ENCODE measurements at regions not wholly inside any gene's neighbourhood (a gene's known extent, or its start where the extent isn't known, plus 50 kb on each side); places are given as distances from the start of the nearest gene placed in this dataset.

DNA sequence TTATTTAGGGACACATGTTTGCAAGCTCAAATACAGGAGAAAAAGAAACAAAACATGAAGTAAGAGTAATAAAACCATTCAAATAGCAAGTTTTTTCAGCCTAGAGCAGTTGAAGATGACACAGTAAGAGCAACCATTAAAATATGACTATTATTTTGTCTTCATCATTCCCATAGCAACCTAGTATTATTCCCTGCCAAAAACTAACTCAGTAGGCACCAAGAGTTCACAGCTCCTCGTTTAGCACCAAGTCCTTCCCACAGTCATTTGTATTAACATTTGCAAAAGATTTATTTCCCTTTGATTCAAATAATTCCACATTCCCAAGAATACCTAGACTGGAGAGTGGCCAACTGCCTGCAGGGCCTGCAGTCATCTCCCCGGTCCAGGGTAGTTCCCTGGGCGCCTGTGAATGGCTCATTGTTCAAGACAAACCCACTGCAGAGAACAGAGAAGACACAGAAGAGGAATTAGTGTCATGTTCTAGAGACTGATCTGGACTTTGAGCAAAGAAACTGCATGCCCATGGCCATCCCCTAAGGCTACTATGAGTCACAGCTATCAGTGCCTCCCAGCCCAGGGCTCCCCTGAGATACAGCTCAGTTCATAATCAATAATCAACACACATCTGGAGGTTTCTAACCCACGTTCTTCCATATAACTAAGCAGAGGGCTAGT is 139.1 kb upstream of the MAP3K1 start:
- TF ChIP-seq, protein P1, sequence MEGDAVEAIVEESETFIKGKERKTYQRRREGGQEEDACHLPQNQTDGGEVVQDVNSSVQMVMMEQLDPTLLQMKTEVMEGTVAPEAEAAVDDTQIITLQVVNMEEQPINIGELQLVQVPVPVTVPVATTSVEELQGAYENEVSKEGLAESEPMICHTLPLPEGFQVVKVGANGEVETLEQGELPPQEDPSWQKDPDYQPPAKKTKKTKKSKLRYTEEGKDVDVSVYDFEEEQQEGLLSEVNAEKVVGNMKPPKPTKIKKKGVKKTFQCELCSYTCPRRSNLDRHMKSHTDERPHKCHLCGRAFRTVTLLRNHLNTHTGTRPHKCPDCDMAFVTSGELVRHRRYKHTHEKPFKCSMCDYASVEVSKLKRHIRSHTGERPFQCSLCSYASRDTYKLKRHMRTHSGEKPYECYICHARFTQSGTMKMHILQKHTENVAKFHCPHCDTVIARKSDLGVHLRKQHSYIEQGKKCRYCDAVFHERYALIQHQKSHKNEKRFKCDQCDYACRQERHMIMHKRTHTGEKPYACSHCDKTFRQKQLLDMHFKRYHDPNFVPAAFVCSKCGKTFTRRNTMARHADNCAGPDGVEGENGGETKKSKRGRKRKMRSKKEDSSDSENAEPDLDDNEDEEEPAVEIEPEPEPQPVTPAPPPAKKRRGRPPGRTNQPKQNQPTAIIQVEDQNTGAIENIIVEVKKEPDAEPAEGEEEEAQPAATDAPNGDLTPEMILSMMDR (IDR thresholded peaks at IDR 0.05; ENCODE audit: low read depth, low read length), result no peak
- TF ChIP-seq POLR2A (IDR thresholded peaks at IDR 0.05; ENCODE audit: extremely low read depth, insufficient read length) (no peak), MAX (IDR thresholded peaks at IDR 0.05; ENCODE audit: low read depth, low read length) (no peak)
